ENCODE measurements at regions not wholly inside any gene's neighbourhood (a gene's known extent, or its start where the extent isn't known, plus 50 kb on each side); places are given as distances from the start of the nearest gene placed in this dataset.

DNA sequence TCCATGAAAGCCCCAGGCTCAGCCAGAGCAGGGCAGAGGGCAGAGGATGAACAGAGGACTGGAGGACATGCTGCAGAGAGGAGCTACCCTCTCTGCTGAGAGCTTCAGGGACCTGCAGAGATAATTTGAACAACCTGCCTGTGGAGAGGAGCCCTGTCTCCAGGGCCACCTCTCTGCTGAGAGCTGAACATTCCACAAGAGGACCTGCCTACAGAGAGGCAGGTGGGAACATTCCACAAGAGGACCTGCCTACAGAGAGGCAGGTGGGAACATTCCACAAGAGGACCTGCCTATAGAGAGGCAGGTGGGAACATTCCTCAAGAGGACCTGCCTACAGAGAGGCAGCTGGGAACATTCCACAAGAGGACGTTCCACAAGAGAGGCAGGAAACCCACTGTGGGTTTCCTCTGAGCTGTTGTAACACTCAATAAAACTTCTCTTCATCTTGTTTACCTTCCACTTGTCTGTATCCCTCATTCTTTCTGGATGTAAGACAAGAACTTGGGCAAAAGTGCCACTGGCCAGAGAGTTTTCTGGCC lies 551.9 kb upstream of the CA10 start:
- Histone ChIP-seq H3K9me3 (ENCODE audit: insufficient read depth, low read depth, low read length) (peaks cover 5% of the 10 kb centered on the region), H3K4me2 (ENCODE audit: low read length) (no peak overlapping the region), H3K4me1 (ENCODE audit: insufficient read depth, low read length) (no peaks in the 10 kb centered on the region), H3K4me3 (ENCODE audit: insufficient read depth, low read depth, low read length) (no peak overlapping the region), H3K27ac (ENCODE audit: low read depth, low read length) (no peak overlapping the region), H4K20me1 (ENCODE audit: insufficient read depth, low read length) (no peaks in the 10 kb centered on the region), H3K9ac (ENCODE audit: low read length) (no peak overlapping the region), H3K27me3 (ENCODE audit: insufficient read depth, low read length) (no peaks in the 10 kb centered on the region), H3K36me3 (ENCODE audit: insufficient read depth, low read length) (no peaks in the 10 kb centered on the region), H2AFZ (ENCODE audit: low read depth, low read length) (no peak overlapping the region), H3K79me2 (ENCODE audit: insufficient read depth, low read length) (no peaks in the 10 kb centered on the region)
- H3K9me3 Mint-ChIP-seq (ENCODE audit: unreplicated experiment) = peaks cover 3% of the 10 kb centered on the region
- no peaks in the 10 kb centered on the region for H3K4me1 Mint-ChIP-seq (ENCODE audit: low read depth, unreplicated experiment)
- no peaks in the 10 kb centered on the region for H3K36me3 Mint-ChIP-seq (ENCODE audit: low read depth, unreplicated experiment)
- H3K27ac Mint-ChIP-seq (ENCODE audit: unreplicated experiment) = no peak overlapping the region
- peaks cover 3% of the 10 kb centered on the region for H3K27me3 Mint-ChIP-seq (ENCODE audit: low read depth, unreplicated experiment)
- DNase-seq (ENCODE audit: low read depth) = no peak
- TF ChIP-seq EZH2 (IDR thresholded peaks at IDR 0.05; ENCODE audit: insufficient read depth, low read length) = no peak
- no peak for FAIRE-seq
- H3K4me3 Mint-ChIP-seq (ENCODE audit: unreplicated experiment) = no peak overlapping the region

DNA sequence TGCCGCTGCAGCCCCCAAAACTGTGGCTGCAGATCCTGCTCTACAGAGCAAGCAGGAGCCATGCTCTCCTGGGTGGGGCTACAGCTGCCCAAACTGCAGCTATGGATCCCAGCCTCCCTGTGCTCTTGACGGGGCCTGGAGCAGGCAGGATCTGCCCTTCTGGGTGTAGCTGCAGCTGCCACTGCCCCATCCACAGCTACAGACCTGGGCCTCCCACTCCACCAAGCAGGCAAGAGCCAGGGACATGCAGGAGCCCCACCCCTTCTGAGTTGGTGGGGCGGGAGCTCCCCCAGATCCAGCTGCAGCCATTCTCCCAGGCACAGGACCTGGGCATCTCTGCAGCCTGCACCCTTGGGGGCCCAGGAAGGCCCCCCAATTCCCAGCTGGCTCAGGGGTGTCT lies 551.2 kb upstream of the CA10 start:
- H3K4me1 Mint-ChIP-seq (ENCODE audit: low read depth, unreplicated experiment) = no peaks in the 10 kb centered on the region
- no peak for TF ChIP-seq EZH2 (IDR thresholded peaks at IDR 0.05; ENCODE audit: insufficient read depth, low read length)
- TF ChIP-seq, protein P1, sequence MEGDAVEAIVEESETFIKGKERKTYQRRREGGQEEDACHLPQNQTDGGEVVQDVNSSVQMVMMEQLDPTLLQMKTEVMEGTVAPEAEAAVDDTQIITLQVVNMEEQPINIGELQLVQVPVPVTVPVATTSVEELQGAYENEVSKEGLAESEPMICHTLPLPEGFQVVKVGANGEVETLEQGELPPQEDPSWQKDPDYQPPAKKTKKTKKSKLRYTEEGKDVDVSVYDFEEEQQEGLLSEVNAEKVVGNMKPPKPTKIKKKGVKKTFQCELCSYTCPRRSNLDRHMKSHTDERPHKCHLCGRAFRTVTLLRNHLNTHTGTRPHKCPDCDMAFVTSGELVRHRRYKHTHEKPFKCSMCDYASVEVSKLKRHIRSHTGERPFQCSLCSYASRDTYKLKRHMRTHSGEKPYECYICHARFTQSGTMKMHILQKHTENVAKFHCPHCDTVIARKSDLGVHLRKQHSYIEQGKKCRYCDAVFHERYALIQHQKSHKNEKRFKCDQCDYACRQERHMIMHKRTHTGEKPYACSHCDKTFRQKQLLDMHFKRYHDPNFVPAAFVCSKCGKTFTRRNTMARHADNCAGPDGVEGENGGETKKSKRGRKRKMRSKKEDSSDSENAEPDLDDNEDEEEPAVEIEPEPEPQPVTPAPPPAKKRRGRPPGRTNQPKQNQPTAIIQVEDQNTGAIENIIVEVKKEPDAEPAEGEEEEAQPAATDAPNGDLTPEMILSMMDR (IDR thresholded peaks at IDR 0.05; ENCODE audit: insufficient read depth, low read depth, low read length) = no peak
- peaks cover 3% of the 10 kb centered on the region for H3K27me3 Mint-ChIP-seq (ENCODE audit: low read depth, unreplicated experiment)
- H3K36me3 Mint-ChIP-seq (ENCODE audit: low read depth, unreplicated experiment) = no peaks in the 10 kb centered on the region
- H3K4me1 ChIP-seq (ENCODE audit: insufficient read depth, low read length) = no peaks in the 10 kb centered on the region
- no peak for DNase-seq (ENCODE audit: low read depth)
- no peak overlapping the region for H3K4me3 Mint-ChIP-seq (ENCODE audit: unreplicated experiment)
- H3K27ac ChIP-seq (ENCODE audit: low read depth, low read length) = no peak overlapping the region
- no peaks in the 10 kb centered on the region for H4K20me1 ChIP-seq (ENCODE audit: insufficient read depth, low read length)
- no peak overlapping the region for H3K4me3 ChIP-seq (ENCODE audit: insufficient read depth, low read depth, low read length)
- H3K4me2 ChIP-seq (ENCODE audit: low read length) = no peak overlapping the region
- H3K27ac Mint-ChIP-seq (ENCODE audit: unreplicated experiment) = no peak overlapping the region
- H3K9me3 Mint-ChIP-seq (ENCODE audit: unreplicated experiment) = peaks cover 3% of the 10 kb centered on the region
- H2AFZ ChIP-seq (ENCODE audit: low read depth, low read length) = no peak overlapping the region
- FAIRE-seq = no peak
- H3K27me3 ChIP-seq (ENCODE audit: insufficient read depth, low read length) = no peaks in the 10 kb centered on the region
- H3K79me2 ChIP-seq (ENCODE audit: insufficient read depth, low read length) = no peaks in the 10 kb centered on the region
- H3K36me3 ChIP-seq (ENCODE audit: insufficient read depth, low read length) = no peaks in the 10 kb centered on the region
- H3K9me3 ChIP-seq (ENCODE audit: insufficient read depth, low read depth, low read length) = peaks cover 5% of the 10 kb centered on the region
- no peak overlapping the region for H3K9ac ChIP-seq (ENCODE audit: low read length)

DNA sequence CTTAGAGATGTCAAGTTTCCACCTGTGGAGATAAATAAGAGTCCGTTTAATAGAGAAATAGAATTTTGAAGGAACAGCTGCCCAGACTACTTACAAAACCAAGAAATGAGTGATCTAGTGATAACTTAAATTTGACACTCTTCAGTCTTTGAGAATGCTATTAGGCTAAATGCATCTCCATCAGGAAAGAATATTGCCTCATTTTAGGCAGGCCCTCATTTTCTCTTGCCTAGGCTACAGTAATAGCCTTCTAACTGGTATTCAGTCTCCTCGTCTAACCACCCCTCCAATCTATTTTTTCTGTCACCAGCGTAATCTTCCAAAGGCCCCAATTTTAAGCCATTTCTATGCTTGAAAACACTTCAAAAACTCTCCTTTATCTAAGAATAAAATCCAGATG lies 537.8 kb upstream of the CA10 start:
- no peaks in the 10 kb centered on the region for H3K9me3 Mint-ChIP-seq (ENCODE audit: unreplicated experiment)
- no peaks in the 10 kb centered on the region for H3K36me3 Mint-ChIP-seq (ENCODE audit: low read depth, unreplicated experiment)
- Histone ChIP-seq H3K27ac (ENCODE audit: low read depth, low read length) (no peak overlapping the region), H3K27me3 (ENCODE audit: insufficient read depth, low read length) (no peaks in the 10 kb centered on the region), H3K4me2 (ENCODE audit: low read length) (no peak overlapping the region), H3K36me3 (ENCODE audit: insufficient read depth, low read length) (no peaks in the 10 kb centered on the region), H3K79me2 (ENCODE audit: insufficient read depth, low read length) (no peaks in the 10 kb centered on the region), H4K20me1 (ENCODE audit: insufficient read depth, low read length) (no peaks in the 10 kb centered on the region), H3K9ac (ENCODE audit: low read length) (no peak overlapping the region), H3K4me1 (ENCODE audit: insufficient read depth, low read length) (no peaks in the 10 kb centered on the region), H3K9me3 (ENCODE audit: insufficient read depth, low read depth, low read length) (no peaks in the 10 kb centered on the region), H2AFZ (ENCODE audit: low read depth, low read length) (no peak overlapping the region), H3K4me3 (ENCODE audit: insufficient read depth, low read depth, low read length) (no peak overlapping the region)
- FAIRE-seq (no peak), DNase-seq (ENCODE audit: low read depth) (no peak)
- H3K27me3 Mint-ChIP-seq (ENCODE audit: low read depth, unreplicated experiment) = no peaks in the 10 kb centered on the region
- H3K27ac Mint-ChIP-seq (ENCODE audit: unreplicated experiment) = no peak overlapping the region
- no peak for TF ChIP-seq EZH2 (IDR thresholded peaks at IDR 0.05; ENCODE audit: insufficient read depth, low read length)
- TF ChIP-seq, protein P1 (IDR thresholded peaks at IDR 0.05; ENCODE audit: insufficient read depth, low read depth, low read length) = no peak
- H3K4me3 Mint-ChIP-seq (ENCODE audit: unreplicated experiment) = no peak overlapping the region
- H3K4me1 Mint-ChIP-seq (ENCODE audit: low read depth, unreplicated experiment) = no peaks in the 10 kb centered on the region

All from astrocyte (in vitro differentiated cells and primary cell).